Skin epidermis (tissue), 12 donors: ENCODE measurements at regions not wholly inside any gene's neighbourhood (a gene's known extent, or its start where the extent isn't known, plus 50 kb on each side); places are given as distances from the start of the nearest gene placed in this dataset.

ENCODE experiments used
- H3K27ac ChIP-seq, 21 experiments: fragments of 200-600 bp; sonication (generic) in 11 of 21; one replicate each; pipeline ENCODE4 v1.5.0; 2020; ENCODE audit warnings: mild to moderate bottlenecking in 3 of 21, inconsistent platforms in 2 of 21, moderate library complexity in 2 of 21
- H3K4me3 ChIP-seq, 7 experiments: fragments of 200-600 bp; sonication (generic) in 2 of 7; one replicate each; pipeline ENCODE4 v1.5.0; 2020; ENCODE audit warnings: inconsistent platforms in 2 of 7, mild to moderate bottlenecking in 2 of 7, moderate library complexity in 1 of 7

- Histone ChIP-seq H3K4me3 (no peak overlapping the region), H3K27ac (no peak overlapping the region)
Observed at GRCh38 chr7:118525020-118525419, 300.5 kb downstream of the ANKRD7 start.

DNA sequence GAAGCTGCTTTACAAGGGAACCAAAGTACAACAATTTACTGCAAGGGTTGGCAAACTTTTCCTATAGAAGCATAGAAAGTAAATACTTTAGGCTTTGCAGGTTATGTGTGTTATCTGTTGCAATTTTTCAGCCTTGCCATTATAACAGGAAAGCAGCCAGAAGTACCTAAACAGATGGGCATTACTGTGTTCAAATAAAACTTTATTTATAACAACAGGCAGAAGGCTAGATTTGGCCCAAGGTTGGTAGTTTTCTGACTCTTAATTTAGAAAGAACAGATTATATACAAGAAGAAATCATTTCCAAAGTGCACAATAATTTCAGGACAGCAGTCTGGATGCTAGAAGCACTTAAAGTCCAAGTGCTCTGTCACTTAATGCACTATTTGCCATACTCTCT, 307.1 kb downstream of the ANKRD7 start:
- Histone ChIP-seq H3K4me3 (no peak overlapping the region), H3K27ac (no peak overlapping the region)

GRCh38 chr7:118559207-118559606, 334.7 kb downstream of the ANKRD7 start:
- Histone ChIP-seq H3K27ac (no peak overlapping the region), H3K4me3 (no peak overlapping the region)

DNA sequence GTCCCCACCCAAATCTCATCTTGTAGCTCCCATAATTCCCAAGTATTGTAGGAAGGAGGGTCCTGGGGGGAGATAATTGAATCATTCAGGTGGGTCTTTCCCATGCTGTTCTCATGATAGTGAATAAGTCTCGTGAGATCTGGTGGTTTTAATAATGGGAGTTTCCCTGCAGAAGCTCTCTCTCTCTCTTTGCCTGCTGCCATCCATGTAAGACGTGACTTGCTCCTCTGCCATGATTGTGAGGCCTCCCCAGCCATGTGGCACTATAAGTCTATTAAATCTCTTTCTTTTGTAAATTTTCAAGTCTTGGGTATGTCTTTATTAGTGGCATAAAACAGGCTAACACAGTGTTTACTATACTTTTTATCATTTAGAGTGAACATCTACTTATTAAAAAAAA, 338.8 kb downstream of the ANKRD7 start:
- H3K27ac ChIP-seq, result no peak overlapping the region
- no peak overlapping the region for H3K4me3 ChIP-seq

- H3K4me3 ChIP-seq, result no peak overlapping the region
- no peak overlapping the region for H3K27ac ChIP-seq
Observed at GRCh38 chr7:118572604-118573003, 348.1 kb downstream of the ANKRD7 start.

DNA sequence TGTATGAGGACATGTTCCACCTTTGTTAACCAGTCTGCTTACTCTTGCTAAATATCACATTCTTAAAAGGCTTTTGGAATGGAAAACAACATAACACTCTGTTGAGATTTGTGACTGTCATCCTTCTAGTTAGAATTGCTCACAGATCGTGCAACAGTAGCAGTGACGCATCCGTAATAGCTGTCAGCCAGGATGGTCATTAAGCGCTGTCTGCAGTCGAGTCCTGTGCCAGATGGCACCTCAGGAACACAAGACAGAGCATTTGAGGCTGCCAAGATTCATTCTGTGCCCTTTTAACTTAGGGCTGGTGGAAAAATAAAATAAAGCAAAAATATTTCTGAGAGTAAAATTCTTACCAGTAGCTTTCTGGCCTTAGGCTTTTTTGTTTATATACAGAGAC, 348.6 kb downstream of the ANKRD7 start:
- Histone ChIP-seq H3K27ac (no peak overlapping the region), H3K4me3 (no peak overlapping the region)

DNA sequence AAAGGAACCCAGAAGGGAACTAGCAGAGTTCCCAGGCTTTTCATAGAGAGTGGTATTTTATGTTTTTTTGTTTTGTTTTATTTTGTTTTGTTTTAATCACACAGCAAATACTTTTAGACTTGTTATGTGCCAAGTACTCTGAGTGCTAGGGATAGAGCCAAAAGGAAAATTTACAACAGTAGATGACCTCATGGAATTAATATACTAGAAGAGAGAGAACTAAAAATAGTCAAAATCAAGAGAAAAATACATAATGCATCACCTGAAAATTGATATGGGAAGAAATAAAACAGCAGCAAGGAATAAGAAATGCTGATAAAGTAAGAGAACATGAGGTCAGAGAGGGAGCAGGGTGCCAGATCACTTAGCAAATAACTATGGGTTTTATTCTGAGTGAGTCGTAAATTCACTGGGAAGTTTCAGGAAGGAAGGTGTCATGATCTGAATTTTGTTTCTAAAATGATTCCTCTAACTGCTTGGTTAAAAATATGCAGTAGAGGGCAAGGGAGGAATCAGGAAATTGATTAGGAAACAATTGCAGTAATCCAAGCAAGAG, 351.0 kb downstream of the ANKRD7 start:
- H3K27ac ChIP-seq, result no peak overlapping the region
- H3K4me3 ChIP-seq, result no peak overlapping the region

DNA sequence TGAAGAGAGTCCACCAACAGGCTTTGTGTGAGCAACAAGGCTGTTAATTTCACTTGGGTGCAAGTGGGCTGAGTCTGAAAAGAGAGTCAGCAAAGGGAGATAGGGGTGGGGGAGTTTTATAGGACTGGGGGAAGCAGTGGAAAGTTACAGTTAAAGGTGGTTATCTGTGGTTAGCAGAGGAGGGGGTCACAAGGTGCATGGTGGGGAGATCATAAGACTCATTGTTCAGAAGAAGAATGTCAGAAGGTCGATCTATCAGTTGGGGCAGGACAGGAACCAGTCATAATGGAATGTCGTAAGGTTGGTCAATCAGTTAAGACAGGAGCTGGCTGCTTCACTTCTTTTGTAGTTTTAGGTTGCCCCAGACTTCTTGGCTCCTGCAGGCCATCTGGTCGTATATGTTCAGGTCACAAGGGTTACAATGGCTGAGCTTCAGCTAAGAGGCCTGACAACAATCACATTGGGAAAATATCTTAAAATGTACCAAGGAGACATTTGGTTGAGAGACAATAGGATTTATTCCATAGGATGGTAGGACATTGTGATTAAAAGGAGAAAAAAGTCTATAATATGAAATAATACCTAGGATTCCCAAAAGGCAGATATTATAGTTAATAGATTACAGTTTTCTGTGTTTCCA, 356.4 kb downstream of the ANKRD7 start:
- Histone ChIP-seq H3K4me3 (no peak overlapping the region), H3K27ac (no peak overlapping the region)

DNA sequence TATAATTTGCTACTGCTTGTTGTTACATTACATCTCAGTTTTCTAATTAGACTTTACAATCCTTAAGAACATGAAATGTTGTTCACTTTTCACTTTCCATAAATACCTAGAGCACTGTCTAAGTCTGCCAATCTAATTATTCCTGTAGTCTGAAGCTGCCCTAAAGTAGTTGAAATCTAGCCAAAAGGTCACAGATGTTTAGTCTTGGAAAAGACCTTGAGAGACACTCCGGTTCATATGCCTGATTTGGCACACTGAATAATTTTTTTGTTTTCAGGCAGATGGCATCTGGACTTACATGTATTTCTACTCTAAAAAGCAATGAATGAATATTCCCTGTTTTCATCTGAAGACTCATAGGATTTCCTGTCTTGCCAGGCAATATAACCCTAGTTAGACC, 359.1 kb downstream of the ANKRD7 start:
- no peak overlapping the region for H3K27ac ChIP-seq

GRCh38 chr7:118586248-118586647, 361.7 kb downstream of the ANKRD7 start:
- no peak overlapping the region for H3K27ac ChIP-seq
- H3K4me3 ChIP-seq, result no peak overlapping the region

More for the DNA sequence above, 359.1 kb downstream of the ANKRD7 start:
- H3K4me3 ChIP-seq, result no peak overlapping the region

DNA sequence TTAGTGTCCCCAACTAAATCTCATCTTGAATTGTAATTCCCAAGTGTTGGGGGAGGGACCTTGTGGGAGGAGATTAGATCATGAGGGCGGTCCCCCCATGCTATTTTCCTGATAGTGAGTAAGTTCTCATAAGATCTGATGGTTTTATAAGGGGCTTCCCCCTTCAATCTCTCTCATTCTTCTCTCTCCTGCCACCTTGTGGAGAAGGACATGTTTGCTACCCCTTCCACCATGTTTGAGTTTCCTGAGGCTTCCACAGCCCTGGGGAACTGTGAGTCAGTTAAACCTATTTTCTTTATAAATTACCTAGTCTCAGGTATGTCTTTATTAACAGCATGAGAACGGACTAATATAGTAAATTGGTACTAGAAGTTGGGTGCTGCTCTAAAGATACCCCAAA, 365.6 kb downstream of the ANKRD7 start:
- no peak overlapping the region for H3K4me3 ChIP-seq
- H3K27ac ChIP-seq, result no peak overlapping the region

DNA sequence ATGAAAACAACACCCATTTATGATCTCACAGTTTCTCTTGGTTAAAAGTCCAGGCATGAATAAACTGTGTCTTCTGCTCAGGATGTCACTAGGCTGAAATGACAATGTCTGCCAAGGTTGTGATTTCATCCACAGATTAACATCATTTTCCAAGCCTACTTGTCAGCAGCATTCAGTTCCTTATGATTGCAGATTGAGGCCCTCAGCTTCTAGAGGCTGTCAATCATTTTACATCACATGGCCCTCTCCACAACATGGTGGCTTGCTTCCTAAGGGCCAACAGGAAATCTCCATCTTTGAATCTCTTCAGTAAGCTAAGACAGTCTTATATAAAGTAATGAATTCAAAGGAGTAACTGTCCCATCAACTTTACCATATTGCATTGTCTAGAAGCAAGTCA, 377.6 kb downstream of the ANKRD7 start:
- no peak overlapping the region for H3K27ac ChIP-seq
- no peak overlapping the region for H3K4me3 ChIP-seq

DNA sequence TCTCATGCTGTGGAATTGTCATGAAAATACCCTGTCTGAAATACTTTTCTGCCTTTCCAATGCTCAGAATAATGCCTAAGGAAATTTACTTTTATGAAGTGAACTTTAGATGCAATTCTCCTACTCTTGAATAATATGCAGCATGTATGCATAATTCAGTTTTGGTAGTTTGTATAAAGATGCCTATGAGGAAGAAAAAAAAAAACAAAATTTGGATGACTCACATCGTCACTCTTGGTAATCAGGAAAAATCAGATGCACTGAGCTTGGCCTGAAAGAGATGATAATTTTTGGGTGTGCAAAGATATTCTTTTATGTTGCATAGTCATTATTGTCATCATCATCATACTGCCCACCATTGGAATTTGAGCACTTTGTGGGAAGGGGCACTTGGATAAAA, 382.1 kb downstream of the ANKRD7 start:
- Histone ChIP-seq H3K4me3 (no peak overlapping the region), H3K27ac (no peak overlapping the region)

GRCh38 chr7:118609207-118609606, 384.7 kb downstream of the ANKRD7 start:
- H3K27ac ChIP-seq, result no peak overlapping the region
- no peak overlapping the region for H3K4me3 ChIP-seq

DNA sequence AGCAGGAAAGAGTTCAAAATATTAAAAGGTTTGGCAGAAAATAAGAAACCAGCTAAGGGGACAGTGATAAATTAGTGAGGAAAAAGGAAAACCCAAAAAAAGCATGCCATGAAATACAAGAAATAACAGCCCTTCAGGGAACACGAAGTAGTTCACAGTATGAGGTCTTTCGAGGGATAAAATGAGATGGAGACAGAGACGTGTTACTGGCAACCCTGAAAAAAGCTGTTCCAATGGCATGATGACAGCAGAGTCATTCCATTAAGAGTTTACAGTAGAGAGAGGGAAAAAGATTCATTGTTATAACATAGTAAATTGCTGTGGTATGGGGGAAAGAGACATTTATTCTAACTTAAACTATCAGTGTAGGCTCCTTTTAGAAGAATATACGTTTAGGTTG, 391.2 kb downstream of the ANKRD7 start:
- Histone ChIP-seq H3K27ac (no peak overlapping the region), H3K4me3 (no peak overlapping the region)

GRCh38 chr7:118621810-118622360, 397.4 kb downstream of the ANKRD7 start:
- no peak overlapping the region for H3K27ac ChIP-seq
- H3K4me3 ChIP-seq, result no peak overlapping the region

- H3K4me3 ChIP-seq, result no peak overlapping the region
- H3K27ac ChIP-seq, result no peak overlapping the region
Observed at GRCh38 chr7:118626739-118627138, 402.2 kb downstream of the ANKRD7 start.

DNA sequence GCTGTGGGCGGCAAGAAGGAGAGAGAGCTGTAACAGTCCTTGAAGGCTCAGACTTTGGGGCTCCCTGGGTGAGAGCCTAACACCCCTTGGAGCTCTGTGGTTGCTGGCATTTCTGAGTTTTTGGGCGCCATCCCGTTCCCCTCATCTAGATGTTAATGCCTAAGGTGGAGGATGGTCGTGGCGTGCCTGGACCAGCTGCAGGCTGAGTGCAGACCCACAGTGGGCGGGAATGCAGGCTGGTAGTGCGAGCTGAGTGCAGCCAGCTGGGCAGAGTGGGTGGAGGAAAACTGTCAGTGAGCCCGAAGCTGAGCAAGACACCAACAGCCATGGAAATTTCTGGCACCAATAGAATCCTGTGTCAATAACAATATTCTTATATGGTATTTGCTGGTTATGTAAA, 403.0 kb downstream of the ANKRD7 start:
- H3K27ac ChIP-seq, result no peak overlapping the region

GRCh38 chr7:118629898-118630438, 405.5 kb downstream of the ANKRD7 start:
- Histone ChIP-seq H3K27ac (no peak overlapping the region), H3K4me3 (no peak overlapping the region)

More for the DNA sequence above, 403.0 kb downstream of the ANKRD7 start:
- no peak overlapping the region for H3K4me3 ChIP-seq

DNA sequence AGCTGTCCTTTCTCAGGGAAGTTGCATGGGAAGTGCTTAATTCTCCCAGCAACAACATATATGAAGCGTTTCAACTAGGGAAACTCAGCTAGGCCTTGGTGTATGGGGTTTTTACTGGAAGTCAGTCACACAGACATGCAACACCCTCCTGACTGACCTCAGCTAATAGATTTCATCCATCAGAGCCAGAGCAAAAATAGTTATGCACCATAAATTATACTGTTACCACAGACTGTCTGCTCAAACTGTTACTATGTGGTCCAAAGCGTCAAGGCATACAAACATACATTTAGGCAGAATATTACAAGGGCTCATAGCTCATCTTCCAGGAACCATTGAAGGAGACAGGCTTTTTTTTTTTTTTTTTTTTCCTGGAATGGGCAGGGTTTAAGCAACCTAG, 417.9 kb downstream of the ANKRD7 start:
- Histone ChIP-seq H3K4me3 (no peak overlapping the region), H3K27ac (no peak overlapping the region)

DNA sequence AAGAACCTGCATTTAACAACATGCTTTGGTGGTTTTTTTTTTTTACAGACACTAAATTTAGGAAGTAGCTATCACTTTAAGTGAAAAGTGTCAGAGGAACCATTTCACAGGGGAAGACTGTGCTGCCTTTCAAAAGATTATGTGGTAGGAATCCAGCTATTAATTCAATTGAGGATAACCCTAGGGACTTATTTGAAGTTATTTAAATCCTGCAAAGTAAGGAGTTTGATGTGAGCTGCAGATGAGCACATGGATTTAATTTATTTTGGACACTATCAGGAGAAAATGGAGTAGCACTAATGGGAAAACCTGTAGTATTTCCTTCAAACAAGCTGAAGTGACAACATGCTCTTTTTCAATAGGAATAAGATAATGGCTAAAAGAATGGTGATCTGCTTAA, 419.8 kb downstream of the ANKRD7 start:
- Histone ChIP-seq H3K27ac (no peak overlapping the region), H3K4me3 (no peak overlapping the region)

- H3K4me3 ChIP-seq, result no peak overlapping the region
- no peak overlapping the region for H3K27ac ChIP-seq
Observed at GRCh38 chr7:118648002-118648401, 423.5 kb downstream of the ANKRD7 start.
